ENCODE measurements at regions not wholly inside any gene's neighbourhood (a gene's known extent, or its start where the extent isn't known, plus 50 kb on each side); places are given as distances from the start of the nearest gene placed in this dataset.
A peak's percentile ranks its signal among the peaks of the same experiment; 100 is the strongest.
"Not testable (repeated sequence)": the region's sequence is repeated elsewhere in the genome, so short reads cannot be mapped to it uniquely, and the experiment has no call there.

DNA sequence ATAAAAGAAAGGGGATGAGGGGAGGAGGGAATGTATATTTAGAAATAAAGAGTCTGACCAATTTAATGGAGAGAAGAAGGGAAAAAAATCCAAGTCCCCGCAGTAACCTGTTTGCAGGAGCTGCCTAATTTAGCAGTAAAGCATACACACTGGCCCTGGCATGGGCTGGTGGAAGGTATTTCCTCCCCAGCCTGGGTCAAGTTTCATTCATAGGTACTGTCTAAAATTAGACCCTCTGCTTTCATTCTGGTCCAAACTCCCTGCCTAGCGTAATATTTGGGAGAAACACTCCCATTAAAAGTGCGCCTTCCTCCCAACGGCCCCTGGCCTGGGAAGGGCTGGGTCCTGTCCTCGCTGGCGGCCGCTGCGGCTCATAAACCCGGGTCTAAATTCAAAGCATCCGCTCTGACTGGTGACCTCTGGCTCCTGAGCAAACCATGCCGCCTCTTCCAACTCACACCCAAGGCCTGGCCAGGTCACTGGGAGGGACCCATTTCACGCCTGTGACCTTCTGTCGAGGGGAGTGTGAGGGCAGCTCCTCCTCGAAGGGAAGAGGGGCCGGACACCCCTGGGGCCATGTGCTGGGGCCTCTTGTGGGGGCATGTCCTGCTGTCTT is 123.2 kb downstream of the FGF18 start:
- DNase-seq, result no peak

DNA sequence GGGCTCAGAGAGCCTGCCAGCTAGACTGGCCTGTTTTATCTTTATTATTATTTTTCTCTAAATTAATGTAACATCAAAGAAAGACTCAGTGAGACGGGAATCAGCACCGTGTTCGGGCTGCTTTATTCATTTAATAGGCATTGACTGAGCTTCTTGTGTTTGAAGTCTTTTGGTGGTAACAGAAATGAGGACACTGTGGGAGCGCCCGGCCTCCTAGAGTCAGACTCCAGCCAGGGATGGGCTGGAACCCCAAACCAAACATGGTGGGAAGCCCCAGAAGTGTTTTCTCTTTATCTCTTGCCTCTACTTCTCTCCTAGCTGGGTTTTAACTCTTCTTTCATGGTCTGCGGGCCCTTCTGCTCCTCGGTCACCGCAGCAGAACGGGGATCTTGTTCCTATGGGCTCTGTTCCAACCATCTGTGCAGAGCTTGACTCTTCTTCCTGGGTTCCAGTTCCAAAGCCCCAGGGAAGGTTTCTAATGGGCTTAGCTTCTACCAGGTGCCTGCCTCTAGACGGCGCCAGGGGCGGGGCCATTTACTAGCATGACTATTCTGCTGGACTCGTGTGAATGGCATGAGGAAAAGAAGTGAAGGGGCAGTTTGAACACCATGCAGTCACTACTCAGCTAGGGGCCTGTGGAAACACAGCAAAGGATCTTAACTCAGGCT is 123.8 kb downstream of the FGF18 start:
- DNase-seq, result no peak

DNA sequence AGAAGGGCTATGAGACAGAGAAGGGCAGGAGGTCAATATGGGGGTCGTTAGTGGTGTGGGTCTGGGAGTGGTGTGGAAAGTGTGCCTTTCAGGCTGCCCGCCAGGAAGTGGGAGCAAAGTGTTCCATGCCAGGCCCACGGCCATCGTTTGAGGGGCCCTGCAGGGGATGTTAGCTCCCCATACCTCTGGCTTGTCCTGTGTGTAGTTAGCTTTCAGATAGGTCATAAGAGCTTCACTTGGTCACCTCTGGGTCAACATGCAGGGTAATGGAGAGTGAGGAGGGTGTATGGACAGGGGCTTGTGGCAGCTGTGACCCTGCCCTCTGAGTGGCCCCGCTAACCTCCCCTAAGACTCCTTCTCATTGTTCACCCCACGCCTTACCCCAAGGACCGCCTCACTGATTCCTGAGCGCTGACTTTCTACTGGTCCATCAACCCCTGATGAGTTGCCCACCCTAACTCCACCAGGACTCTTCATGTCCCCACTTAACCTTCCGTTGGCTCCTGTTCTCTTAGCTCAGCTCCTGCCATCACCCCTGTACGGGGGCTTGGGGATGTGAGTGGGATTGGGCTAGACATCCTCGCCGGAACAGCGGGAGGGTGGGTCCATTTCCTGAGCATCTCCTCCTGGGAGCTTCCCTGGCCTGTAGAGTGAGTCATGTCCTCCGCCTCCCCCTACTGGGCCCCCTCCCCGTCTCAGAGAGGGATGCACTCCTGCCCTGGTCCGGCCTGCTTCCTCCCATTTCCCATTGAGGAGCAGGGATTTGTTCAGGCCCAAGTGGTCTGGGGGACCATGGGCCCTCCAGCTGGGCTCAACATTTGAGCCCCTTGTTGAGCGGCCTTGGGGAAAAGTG is 125.7 kb downstream of the FGF18 start:
- no peak for DNase-seq

DNA sequence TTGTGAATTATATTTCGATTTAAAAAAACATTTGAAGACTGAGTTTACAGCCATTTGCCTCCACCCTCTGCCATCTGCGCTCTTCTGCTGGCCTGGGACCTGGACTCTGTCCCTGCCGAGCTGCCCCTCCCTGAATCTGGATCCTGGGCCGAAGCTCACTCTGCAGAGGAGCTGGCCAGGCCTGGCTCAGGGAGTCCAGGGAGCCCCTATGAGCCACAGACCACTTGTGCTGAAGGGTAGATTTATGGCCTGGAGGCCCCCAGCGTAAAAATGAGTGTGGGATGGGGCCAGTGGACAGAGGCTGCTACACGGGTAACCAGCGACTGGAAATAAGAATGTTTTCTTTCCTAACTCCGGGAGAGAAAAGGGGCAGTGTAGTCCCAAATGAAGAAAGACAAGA is 129.8 kb downstream of the FGF18 start:
- no peak for DNase-seq

DNA sequence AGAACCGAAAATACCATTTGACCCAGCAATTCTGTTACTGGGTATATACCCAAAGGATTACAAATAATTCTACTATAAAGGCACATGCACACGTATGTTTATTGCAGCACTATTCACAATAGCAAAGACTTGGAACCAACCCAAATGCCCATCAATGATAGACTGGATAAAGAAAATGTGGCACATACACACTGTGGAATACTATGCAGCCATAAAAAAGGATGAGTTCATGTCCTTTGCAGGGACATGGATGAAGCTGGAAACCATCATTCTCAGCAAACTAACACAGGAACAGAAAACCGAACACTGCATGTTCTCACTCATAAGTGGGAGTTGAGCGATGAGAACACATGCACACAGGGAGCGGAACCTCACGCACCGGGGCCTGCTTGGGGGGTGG is 134.4 kb downstream of the FGF18 start:
- not testable (repeated sequence) for DNase-seq

DNA sequence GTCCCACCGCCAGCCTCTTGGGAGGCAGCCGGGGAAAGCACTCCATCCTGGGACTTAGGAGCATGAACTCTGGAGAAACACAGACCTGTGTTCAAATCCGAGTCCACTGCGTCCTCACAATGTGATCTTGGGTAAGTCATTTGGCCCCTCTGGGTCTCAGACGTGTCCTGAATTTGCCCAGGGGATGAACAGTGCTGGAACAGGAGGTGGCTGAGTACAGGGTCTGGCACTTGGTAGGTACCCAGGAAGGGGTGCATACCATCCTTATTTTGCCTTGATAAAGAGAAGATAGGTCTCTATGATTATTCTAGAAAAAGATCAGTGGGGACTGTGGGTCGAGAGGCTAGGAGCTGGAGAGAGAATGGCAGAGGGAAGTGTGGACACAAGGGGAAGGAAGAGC is 135.7 kb downstream of the FGF18 start:
- no peak for DNase-seq

DNA sequence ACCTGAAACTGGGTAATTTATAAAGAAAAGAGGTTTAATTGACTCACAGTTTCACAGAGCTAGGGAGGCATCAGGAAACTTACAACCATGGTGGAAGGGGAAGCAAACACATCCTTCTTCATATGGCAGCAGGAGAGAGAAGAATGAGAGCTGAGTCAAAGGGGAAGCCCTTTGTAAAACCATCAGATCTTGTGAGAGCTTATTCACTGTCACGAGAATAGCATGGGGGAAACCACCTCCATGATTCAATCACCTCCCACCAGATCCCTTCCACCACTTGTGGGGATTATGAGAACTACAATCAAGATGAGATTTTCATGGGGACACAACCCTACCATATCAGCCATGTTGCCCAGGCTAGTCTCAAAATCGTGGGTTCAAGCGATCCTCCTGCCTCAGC is 143.4 kb downstream of the FGF18 start:
- peak; percentile 25 for DNase-seq

DNA sequence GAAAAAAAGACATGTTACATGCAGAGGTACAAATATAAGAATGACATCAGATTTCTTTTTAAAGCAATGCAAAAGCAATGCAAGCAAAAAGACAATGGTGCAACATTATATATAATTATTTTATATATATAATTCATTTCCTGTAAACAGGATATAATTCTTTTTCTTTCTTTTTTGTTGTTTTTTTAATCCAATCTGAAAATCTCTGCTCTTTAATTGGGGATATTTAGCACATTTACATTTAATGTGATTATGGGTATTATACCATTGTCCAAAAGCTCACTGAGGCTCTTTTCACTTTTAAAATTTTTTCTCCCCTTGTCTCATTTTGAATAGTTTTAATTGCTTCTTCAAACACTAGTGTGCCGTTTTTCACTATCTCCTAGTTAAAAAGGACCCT is 148.9 kb downstream of the FGF18 start:
- DNase-seq, result no peak

DNA sequence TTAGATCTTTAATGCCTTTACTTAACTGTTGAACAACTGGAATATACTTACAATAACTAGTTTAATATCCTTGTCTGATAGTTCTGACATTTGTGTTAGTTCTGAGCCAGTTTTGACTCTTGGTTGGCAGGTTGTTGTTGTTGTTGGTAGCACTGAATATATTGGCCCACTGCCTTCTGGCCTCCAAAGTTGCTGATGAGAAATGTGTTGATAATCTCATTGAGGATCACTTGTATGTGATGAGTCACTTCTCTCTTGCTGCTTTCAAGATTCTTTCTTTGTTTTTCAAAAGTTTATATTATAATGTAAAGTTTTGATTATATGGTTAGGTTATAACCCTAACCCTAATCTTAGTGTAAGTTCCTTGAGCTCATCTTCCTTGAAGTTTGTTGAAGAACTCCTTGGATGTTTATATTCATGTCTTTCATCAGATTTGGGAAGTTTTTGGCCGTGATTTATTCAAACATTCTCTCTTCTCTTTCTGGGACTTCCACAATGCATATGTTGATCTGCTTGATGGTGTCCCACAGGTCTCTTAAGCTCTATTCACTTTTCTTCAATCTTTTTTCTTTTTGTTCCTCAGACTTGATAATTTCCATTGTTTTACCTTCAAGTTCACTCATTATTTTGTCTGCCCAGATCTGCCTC is 149.7 kb downstream of the FGF18 start:
- DNase-seq, result peak; percentile 14

DNA sequence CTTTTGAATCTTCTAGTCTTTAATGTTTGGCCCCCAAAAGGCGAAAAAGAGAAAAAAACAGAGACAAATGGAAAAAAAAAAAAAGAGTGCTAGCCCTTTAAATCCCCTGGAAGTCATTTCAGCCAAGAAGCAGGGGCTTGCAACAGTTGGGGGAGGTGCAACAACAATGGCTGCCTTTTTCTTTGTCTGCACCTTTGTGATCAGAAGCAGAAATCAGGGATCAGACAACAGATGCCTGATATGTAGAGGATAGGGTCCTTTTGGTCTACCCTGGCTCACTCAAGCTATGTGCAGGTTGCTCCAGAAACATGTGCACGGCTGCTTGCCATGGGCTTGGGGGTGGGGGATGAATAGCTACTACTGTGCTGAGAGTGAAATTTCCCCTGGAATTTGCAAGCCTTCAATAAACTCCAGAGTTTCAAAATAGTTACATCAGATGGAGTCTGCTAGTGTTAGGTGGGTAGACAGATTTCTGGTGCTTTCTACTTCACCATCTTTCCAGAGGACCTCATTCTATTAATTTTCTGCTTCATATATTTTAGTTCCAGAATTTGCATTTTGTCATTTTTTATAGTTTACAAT is 150.9 kb downstream of the FGF18 start:
- no peak for DNase-seq

DNA sequence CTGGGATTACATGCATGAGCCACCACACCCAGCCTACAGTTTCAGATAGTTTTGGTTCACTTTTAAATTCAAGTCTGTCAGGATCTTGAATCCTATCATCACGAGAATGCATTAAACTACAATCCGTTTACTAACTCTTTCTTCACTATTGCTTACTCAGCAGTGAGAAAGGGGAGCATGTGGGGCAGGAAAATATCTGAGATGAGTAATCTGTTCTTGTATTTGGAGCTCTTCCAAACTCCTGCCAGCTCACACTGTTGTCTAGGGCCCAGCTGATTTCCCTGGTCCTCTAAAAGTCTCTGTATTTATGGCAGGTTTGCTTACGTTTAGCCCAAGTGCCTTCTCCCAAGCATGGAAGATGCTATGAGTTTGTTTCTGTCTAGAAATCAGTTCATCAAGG is 152.2 kb downstream of the FGF18 start:
- peak; percentile 68 for DNase-seq

DNA sequence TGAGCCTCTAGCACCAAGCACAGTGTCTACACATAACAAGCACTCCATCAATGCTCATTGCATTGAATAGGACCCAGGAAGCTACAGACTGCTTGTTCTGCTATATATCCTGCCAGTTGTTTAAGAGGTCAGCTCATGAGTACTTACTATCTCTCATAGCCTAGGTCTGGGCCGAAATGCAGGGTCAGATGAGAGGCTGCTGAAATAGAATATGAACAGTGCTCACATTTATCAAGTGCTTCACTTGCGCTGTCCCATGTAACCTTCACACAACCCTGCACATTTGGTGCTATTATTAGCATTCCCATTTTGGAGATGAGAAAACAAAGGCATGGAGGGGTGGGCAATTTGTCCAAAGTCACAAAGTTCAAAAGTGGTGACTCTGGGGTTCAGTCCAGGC is 153.6 kb downstream of the FGF18 start:
- no peak for DNase-seq

DNA sequence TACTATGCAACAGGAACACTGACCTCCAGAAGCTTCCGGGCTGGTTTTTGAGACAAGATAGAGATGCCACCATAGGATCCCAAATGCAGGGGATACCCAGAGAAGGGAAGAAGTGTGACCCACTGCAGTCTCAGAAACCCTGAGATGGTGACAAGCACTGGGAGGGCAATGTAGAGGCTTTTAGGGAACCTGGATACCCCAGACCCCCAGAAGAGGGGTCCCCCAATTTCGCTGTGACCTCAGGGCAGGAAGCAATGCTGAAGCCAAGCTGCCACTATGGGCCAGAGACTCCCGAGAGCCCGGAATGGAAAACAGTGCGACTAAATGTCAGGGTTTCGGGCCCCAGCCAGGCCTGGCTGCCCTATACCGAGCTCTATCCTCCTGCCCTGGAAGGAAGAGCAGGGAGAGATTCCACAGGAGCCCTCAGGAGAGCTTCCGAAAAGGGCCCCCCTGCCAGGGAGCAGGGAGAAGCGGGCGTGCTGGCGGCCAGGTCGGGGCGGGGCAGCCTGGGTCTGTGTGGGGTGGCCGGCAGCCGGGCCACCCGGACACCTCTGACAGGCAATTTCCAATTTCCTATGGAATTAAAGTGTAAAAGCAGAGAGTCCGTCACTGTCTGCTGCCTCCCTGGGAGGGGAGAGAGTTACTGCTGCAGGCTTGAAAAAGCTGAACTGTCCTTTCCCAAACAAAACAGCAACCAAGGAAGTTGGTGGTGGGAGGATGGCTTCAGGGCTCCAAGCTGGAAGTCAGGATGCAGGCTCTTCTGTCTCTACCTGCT is 154.2 kb downstream of the FGF18 start:
- DNase-seq, result no peak

DNA sequence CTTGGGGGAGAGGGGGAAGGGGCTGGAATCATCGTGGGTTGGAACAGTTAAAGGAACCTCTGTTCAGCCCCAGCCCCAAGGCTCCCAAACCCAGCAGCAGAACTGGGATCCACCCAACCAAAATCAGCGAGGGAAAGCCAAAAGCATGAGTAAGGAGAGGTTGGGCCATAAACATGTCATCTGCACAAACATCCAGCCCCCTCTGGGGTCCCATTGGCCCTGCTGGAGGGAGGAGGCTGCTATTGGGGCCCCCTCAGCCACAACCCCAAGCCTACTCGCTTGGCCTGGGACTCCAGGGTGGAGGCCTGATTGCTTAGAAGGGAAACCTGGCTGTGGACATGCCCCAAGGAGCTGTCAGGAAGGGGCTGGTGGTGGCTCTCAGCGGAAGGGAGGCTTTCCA is 154.9 kb downstream of the FGF18 start:
- DNase-seq, result no peak

DNA sequence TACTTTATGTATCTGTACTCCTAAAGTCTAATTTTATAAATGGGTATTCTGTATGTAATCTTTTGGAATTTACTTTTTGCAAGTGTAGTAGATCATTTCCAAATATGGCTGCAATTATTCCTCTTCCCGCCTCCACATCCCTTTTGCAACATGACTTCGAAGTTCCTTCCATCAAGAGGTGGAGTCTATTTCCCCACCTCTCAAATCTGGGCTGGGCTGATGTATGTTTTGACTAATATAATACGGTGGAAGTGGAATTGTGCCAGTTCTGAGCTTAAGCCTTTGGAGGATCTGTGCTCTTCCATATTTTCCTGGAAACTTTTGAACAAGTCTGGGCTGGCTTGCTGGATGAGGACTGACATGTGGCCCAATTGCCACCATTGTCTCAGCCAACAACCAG is 155.9 kb downstream of the FGF18 start:
- no peak for DNase-seq

DNA sequence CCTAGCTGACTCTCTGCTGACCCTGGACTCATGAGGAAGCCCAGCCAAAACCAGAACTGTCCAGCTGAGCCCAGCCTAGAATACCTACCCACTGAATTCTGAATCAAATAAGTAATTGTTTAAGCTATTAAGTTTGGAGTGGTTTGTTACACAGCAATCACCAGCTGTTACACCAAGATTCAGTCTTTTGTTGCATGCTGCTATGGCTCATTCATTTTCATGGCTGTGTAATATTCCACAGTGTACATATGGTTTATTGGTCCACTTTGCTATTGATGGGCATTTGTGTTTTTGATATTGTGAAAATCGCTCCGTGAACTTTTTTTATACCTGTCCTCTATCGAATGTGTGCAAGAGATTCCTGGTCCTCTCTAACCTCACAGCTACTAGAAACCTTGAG is 156.4 kb downstream of the FGF18 start:
- DNase-seq, result no peak

DNA sequence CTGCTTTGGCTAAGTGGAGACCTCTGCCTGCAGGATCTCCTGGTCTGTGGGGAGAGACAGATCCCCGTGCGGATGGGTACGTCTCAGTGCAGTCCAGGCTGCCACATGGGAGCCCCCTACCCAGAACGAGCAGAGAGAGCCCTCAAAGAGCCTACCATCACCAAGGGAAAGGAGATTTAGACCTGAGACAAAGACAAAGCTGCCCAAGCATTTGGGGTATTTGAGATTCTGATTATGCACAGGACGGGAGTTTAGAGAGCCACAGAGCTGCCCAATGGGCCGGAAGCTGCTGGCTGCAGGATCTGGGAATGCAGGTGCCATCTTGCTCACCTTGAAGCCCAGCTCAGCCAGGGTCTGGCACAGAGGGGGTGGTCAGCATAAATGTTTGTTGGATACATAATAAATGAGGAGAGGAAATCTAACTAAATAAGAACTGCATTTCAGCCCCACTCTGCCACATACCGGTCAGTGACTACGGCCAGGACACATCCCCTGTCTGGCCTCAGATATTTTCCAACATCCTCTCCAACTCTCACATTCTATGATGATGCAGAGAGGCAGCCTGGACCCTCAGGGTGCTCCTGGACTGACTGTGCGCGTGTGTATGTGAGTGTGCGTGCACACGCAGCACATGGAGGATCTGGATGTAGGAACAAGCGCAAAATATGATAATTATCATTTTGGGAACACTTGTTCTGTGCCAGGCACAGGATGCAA is 157.8 kb downstream of the FGF18 start:
- DNase-seq, result no peak

DNA sequence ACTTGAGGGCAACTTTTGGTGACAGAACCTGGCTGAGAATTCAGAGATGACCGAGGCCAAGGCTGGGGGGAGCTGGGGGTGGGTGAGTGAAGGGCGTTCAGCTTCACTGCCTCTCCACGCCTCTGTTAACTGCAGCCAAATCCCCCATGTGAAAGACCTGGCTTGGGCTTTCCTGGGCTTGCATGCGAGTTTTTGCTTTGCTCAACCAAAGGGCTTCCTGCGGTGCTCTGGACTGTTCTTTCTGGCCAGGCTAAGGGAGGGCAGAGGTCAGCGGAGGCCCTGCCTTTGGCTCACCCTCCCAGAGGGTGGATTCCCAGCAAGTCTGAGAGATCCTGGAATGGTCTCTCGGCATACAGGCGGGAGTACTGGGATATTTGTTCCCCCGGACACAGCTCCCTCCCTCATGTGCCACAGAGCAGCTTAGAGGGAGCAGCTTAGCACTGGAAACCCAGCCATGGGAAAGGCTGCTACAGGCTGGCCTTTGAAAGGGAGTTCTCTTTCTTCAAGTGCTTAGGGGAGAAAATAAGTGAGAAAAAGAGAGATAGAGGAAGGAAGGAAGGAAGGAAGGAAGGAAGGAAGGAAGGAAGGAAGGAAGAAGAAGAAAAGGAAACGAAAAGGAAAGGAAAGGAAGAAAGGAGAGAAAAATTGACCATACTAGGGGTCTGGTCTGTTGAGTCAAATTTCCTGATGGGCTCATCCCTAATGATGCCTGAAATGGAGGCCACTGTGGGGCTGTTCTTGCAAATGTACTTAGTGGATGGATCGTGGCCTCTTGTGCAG is 158.8 kb downstream of the FGF18 start:
- DNase-seq, result no peak

DNA sequence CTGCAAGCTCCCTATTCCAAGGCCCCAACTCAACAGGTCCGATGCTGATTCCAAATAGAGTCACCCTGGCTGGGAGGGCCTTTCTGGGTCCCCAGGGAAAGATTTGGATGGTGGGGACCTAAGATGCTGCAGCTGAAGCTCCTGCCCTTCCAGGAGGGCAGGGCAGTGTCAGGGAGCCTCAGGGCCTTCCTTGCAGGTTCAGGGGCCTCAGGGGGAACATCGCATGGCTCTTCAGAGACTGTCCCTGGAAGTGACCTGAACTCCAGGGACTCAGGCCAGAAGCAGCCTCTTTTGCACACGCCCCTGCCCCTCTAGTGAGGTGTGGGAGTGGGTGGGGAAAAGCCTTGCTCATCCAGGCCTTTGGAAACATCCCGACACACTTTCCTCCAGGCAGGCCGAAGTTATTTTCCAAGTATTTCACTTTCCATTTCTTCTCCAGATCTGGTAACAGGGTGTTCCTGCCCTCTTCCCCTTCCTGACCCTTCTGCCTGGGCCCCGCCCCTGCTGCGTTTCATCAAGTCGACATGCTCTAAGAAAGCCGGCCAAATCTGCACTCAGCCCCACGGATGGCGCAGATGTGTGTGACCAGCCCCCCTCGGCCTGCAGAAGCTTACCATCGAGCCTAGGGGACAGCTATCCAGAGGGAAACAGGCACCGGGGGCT is 159.5 kb downstream of the FGF18 start:
- DNase-seq, result no peak

DNA sequence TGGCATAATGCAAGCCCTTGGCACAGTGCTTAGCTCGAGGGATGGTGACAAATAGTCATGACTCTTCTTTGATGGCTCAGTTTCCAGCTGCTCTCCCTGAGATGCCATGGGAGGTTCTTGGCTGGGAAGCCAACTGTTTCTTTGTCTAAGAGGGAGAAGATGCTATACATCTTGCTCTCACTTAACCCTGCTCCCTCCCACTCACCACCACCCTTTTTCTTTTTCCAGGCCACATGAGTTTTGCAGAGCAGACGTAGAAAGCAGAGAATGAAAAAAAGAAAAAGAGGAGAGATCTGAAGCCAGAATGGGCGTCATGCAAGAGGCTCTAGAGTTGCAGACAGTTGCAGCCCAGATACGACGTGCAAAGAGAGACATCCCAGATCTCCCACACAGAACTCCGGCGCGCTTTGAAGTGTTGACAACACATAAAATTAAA is 160.5 kb downstream of the FGF18 start:
- DNase-seq, result no peak
